Bronchial epithelial cell (primary cell): ENCODE measurements at regions not wholly inside any gene's neighbourhood (a gene's known extent, or its start where the extent isn't known, plus 50 kb on each side); places are given as distances from the start of the nearest gene placed in this dataset.

ENCODE experiments used
- DNase-seq: peaks from one replicate; pipeline ENCODE4 v3.0.0-alpha.2; 2010; ENCODE audit warnings: low read depth
- FAIRE-seq: peaks from 2 replicates; lab custom pipeline; 2011; peaks lifted over from hg19 to GRCh38; lab: Jason Lieb, UNC
- H3K27me3 ChIP-seq: 2 replicates; pipeline ENCODE4 v1.5.1; 2011; ENCODE audit warnings: low read length; ENCODE audit not compliant: control insufficient read depth, insufficient read depth
- H3K36me3 ChIP-seq: 2 replicates; pipeline ENCODE4 v1.5.1; 2011; ENCODE audit warnings: low read length; ENCODE audit not compliant: control insufficient read depth, insufficient read depth
- H3K4me3 ChIP-seq: 2 replicates; pipeline ENCODE4 v1.5.1; 2011; ENCODE audit warnings: mild to moderate bottlenecking, low read depth, low read length, control low read depth
- CTCF ChIP-seq: IDR thresholded peaks from 2 replicates; pipeline ENCODE4 v1.5.1; 2011; ENCODE audit warnings: mild to moderate bottlenecking, moderate library complexity, low read length, control low read depth, inconsistent platforms; ENCODE audit not compliant: insufficient read depth, severe bottlenecking

- Histone ChIP-seq H3K4me3 (no peak overlapping the region), H3K27me3 (no peaks in the 10 kb centered on the region), H3K36me3 (no peaks in the 10 kb centered on the region)
- no peak for FAIRE-seq
- no peak for TF ChIP-seq CTCF
- DNase-seq: no peak
Observed at GRCh38 chr9:78615372-78615771, 318.4 kb downstream of the PSAT1 start.

- Histone ChIP-seq H3K4me3 (no peak overlapping the region), H3K36me3 (no peaks in the 10 kb centered on the region), H3K27me3 (no peaks in the 10 kb centered on the region)
- FAIRE-seq: no peak
- TF ChIP-seq CTCF: no peak
- no peak for DNase-seq
Observed at GRCh38 chr9:78618735-78619134, 321.8 kb downstream of the PSAT1 start.

- no peaks in the 10 kb centered on the region for H3K36me3 ChIP-seq
- no peak for TF ChIP-seq CTCF
- H3K27me3 ChIP-seq: no peaks in the 10 kb centered on the region
- peak; percentile 32 for FAIRE-seq
- no peak overlapping the region for H3K4me3 ChIP-seq
- no peak for DNase-seq
Observed at GRCh38 chr9:78620303-78620702, 323.4 kb downstream of the PSAT1 start.

GRCh38 chr9:78620764-78621163, 323.8 kb downstream of the PSAT1 start:
- TF ChIP-seq CTCF: no peak
- no peak overlapping the region for H3K4me3 ChIP-seq
- peak; percentile 60 for DNase-seq
- no peaks in the 10 kb centered on the region for H3K27me3 ChIP-seq
- H3K36me3 ChIP-seq: no peaks in the 10 kb centered on the region
- FAIRE-seq: peak; percentile 85

GRCh38 chr9:78622126-78622525, 325.2 kb downstream of the PSAT1 start:
- Histone ChIP-seq H3K27me3 (no peaks in the 10 kb centered on the region), H3K4me3 (no peak overlapping the region), H3K36me3 (no peaks in the 10 kb centered on the region)
- no peak for TF ChIP-seq CTCF
- DNase-seq (no peak), FAIRE-seq (no peak)

- no peaks in the 10 kb centered on the region for H3K36me3 ChIP-seq
- no peak for TF ChIP-seq CTCF
- H3K27me3 ChIP-seq: no peaks in the 10 kb centered on the region
- no peak for FAIRE-seq
- DNase-seq: no peak
- no peak overlapping the region for H3K4me3 ChIP-seq
Observed at GRCh38 chr9:78626971-78627370, 330.0 kb downstream of the PSAT1 start.
